Ascending aorta (tissue), 2 donors: ENCODE measurements at regions not wholly inside any gene's neighbourhood (a gene's known extent, or its start where the extent isn't known, plus 50 kb on each side); places are given as distances from the start of the nearest gene placed in this dataset.
"Not testable (repeated sequence)": the region's sequence is repeated elsewhere in the genome, so short reads cannot be mapped to it uniquely, and the experiment has no call there.

Source experiments
- DNase-seq, 2 donors: peaks; one replicate each; pipeline ENCODE4 v3.0.0-alpha.2; 2019; ENCODE audit warnings: low spot score in 2 of 2
- H3K27ac ChIP-seq, 2 donors: fragments of 200-600 bp; sonication (generic); one replicate each; pipeline ENCODE4 v1.5.1; 2016 to 2017; ENCODE audit warnings: mild to moderate bottlenecking in 1 of 2
- H3K27me3 ChIP-seq: fragments of 200-600 bp; sonication (generic); one replicate; pipeline ENCODE4 v1.5.1; 2017
- H3K36me3 ChIP-seq, 2 donors: fragments of 200-600 bp; sonication (generic); one replicate each; pipeline ENCODE4 v1.5.1; 2016
- H3K4me1 ChIP-seq, 2 donors: fragments of 200-600 bp; sonication (generic); one replicate each; pipeline ENCODE4 v1.5.1; 2016 to 2017; ENCODE audit warnings: mild to moderate bottlenecking in 1 of 2
- H3K4me3 ChIP-seq, 2 donors: fragments of 200-600 bp; sonication (generic); one replicate each; pipeline ENCODE4 v1.5.1; 2016 to 2017; ENCODE audit warnings: mild to moderate bottlenecking in 1 of 2
- H3K9me3 ChIP-seq, 2 donors: fragments of 200-600 bp; sonication (generic); one replicate each; pipeline ENCODE4 v1.5.1; 2016
- CTCF ChIP-seq, 3 experiments: fragments of 200-600 bp in 2 of 3; fragments of 450-650 bp in 1 of 3; sonication (generic) in 2 of 3; IDR thresholded peaks; one replicate each; pipeline ENCODE4 v1.5.1; 2016 to 2019; ENCODE audit warnings: antibody characterized with exemption in 3 of 3, mild to moderate bottlenecking in 1 of 3, moderate library complexity in 1 of 3
- intact Hi-C: fragments of 100-400 bp; cut with DNase I; formaldehyde crosslinking; loops from one replicate; pipeline ENCODE4 v1.15.1; 2023

GRCh38 chr6:57974653-57975052 lies 657.2 kb downstream of the PRIM2 start:
- H3K27me3 ChIP-seq = no peaks in the 10 kb centered on the region
- H3K4me1 ChIP-seq = no peaks in the 10 kb centered on the region
- no peak for DNase-seq
- TF ChIP-seq CTCF (IDR thresholded peaks at IDR 0.05) = no peak
- H3K9me3 ChIP-seq = no peaks in the 10 kb centered on the region
- no peaks in the 10 kb centered on the region for H3K36me3 ChIP-seq
- H3K4me3 ChIP-seq = no peak overlapping the region
- no peak overlapping the region for H3K27ac ChIP-seq
- intact Hi-C loops = no loop called here

- DNase-seq, H3K36me3 ChIP-seq, H3K4me3 ChIP-seq, H3K27ac ChIP-seq, H3K4me1 ChIP-seq, intact Hi-C loops, H3K27me3 ChIP-seq, H3K9me3 ChIP-seq: not testable (repeated sequence)
Observed at GRCh38 chr6:57975127-57975526, 657.7 kb downstream of the PRIM2 start.

- H3K36me3 ChIP-seq, H3K27ac ChIP-seq, H3K9me3 ChIP-seq, DNase-seq, H3K27me3 ChIP-seq, intact Hi-C loops, H3K4me1 ChIP-seq, H3K4me3 ChIP-seq: not testable (repeated sequence)
Observed at GRCh38 chr6:57976371-57976770, 658.9 kb downstream of the PRIM2 start.

GRCh38 chr6:57983603-57984002 lies 666.2 kb downstream of the PRIM2 start:
- H3K36me3 ChIP-seq, DNase-seq, H3K27ac ChIP-seq, H3K27me3 ChIP-seq, H3K4me3 ChIP-seq, H3K4me1 ChIP-seq, intact Hi-C loops, H3K9me3 ChIP-seq: not testable (repeated sequence)

GRCh38 chr6:57984575-57984974 lies 667.1 kb downstream of the PRIM2 start:
- H3K9me3 ChIP-seq, H3K27me3 ChIP-seq, H3K36me3 ChIP-seq, H3K4me1 ChIP-seq, H3K4me3 ChIP-seq, intact Hi-C loops, DNase-seq, H3K27ac ChIP-seq: not testable (repeated sequence)

GRCh38 chr6:57985734-57986133 lies 668.3 kb downstream of the PRIM2 start:
- DNase-seq, H3K4me1 ChIP-seq, H3K27me3 ChIP-seq, intact Hi-C loops, H3K9me3 ChIP-seq, H3K4me3 ChIP-seq, H3K36me3 ChIP-seq, H3K27ac ChIP-seq: not testable (repeated sequence)

GRCh38 chr6:57986584-57986983 lies 669.2 kb downstream of the PRIM2 start:
- H3K27me3 ChIP-seq, DNase-seq, H3K27ac ChIP-seq, H3K4me3 ChIP-seq, H3K9me3 ChIP-seq, H3K36me3 ChIP-seq, H3K4me1 ChIP-seq, intact Hi-C loops: not testable (repeated sequence)

- H3K4me3 ChIP-seq, intact Hi-C loops: not testable (repeated sequence)
Observed at GRCh38 chr6:57989520-57990080, 672.2 kb downstream of the PRIM2 start.

GRCh38 chr6:57998858-57999619 lies 681.6 kb downstream of the PRIM2 start:
- H3K27ac ChIP-seq, intact Hi-C loops, DNase-seq, H3K4me3 ChIP-seq, H3K4me1 ChIP-seq, H3K27me3 ChIP-seq, H3K9me3 ChIP-seq, H3K36me3 ChIP-seq: not testable (repeated sequence)

More at GRCh38 chr6:57989520-57990080, 672.2 kb downstream of the PRIM2 start:
- not testable (repeated sequence) for H3K9me3 ChIP-seq, H3K4me1 ChIP-seq, DNase-seq, H3K27ac ChIP-seq, H3K27me3 ChIP-seq, H3K36me3 ChIP-seq

GRCh38 chr6:58000233-58000632 lies 682.8 kb downstream of the PRIM2 start:
- H3K27ac ChIP-seq, H3K27me3 ChIP-seq, H3K9me3 ChIP-seq, H3K4me3 ChIP-seq, DNase-seq, intact Hi-C loops, H3K4me1 ChIP-seq, H3K36me3 ChIP-seq: not testable (repeated sequence)

GRCh38 chr6:58003417-58004167 lies 686.2 kb downstream of the PRIM2 start:
- H3K27me3 ChIP-seq, H3K4me3 ChIP-seq, DNase-seq, H3K36me3 ChIP-seq, H3K27ac ChIP-seq, intact Hi-C loops, H3K9me3 ChIP-seq, H3K4me1 ChIP-seq: not testable (repeated sequence)

GRCh38 chr6:58007334-58008000 lies 690.0 kb downstream of the PRIM2 start:
- H3K27ac ChIP-seq, intact Hi-C loops, H3K9me3 ChIP-seq, H3K27me3 ChIP-seq, DNase-seq, H3K4me3 ChIP-seq, H3K4me1 ChIP-seq, H3K36me3 ChIP-seq: not testable (repeated sequence)

- intact Hi-C loops, H3K4me3 ChIP-seq, H3K27me3 ChIP-seq, H3K36me3 ChIP-seq, H3K9me3 ChIP-seq, H3K27ac ChIP-seq, DNase-seq, H3K4me1 ChIP-seq: not testable (repeated sequence)
Observed at GRCh38 chr6:58008001-58008335, 690.5 kb downstream of the PRIM2 start.
